ENCODE measurements at regions not wholly inside any gene's neighbourhood (a gene's known extent, or its start where the extent isn't known, plus 50 kb on each side); places are given as distances from the start of the nearest gene placed in this dataset.

DNA sequence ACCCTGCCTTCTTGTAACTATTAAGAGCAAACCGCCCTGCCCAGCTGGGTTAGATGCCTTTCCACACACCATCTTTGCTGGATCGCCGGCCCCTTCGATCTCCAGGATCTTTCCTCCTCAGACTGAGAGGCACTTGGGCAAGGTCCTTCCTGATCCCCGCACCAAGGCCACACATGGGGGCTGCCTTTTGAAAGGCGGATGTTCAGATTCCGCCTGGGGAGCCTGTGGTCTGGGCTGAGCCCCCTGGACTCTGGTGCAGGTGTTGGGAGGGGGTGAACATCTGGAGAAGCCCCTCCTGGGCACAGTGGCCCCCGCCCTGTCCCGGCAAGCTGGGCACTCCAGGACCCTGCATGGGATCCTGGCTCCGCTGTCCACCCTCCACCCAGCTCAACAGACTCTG is 135.4 kb upstream of the HDAC4 start:
- DNase-seq (ENCODE audit: low read depth) = no peak

DNA sequence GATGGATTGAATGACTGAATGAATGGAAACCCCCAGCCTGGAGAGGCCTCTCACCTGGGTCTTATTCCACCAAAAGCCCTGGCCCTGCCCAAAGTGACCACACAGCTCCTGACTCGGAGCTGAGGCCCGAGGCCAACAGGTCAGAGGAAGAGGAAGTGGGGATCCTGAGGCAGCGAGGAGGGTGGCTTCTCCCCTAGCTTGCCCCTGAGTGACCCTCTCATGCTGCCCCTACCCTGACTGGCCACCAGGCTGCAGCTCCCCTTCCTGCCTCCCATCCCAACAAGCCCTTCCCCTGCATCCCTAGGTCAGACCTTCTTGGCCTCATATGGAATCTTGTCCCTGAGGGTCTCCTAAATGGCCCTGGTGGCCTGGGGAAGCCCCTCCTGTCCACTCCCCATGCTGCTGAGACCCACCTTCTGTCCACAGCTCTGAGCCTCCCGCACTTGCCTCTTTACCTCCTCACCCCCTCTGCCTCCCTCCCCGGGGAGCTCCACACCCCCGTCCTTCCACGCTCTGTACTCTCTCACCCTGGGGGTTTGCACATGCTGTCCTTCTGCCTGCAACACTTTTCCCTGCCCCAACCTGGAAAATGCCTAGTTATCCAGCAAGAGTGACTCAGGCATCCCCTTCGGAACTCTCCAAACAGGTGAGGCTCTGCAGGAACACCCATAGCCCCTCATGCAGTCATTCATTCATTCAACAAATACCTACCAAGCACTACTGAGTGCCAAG is 134.8 kb upstream of the HDAC4 start:
- no peak for DNase-seq (ENCODE audit: low read depth)

DNA sequence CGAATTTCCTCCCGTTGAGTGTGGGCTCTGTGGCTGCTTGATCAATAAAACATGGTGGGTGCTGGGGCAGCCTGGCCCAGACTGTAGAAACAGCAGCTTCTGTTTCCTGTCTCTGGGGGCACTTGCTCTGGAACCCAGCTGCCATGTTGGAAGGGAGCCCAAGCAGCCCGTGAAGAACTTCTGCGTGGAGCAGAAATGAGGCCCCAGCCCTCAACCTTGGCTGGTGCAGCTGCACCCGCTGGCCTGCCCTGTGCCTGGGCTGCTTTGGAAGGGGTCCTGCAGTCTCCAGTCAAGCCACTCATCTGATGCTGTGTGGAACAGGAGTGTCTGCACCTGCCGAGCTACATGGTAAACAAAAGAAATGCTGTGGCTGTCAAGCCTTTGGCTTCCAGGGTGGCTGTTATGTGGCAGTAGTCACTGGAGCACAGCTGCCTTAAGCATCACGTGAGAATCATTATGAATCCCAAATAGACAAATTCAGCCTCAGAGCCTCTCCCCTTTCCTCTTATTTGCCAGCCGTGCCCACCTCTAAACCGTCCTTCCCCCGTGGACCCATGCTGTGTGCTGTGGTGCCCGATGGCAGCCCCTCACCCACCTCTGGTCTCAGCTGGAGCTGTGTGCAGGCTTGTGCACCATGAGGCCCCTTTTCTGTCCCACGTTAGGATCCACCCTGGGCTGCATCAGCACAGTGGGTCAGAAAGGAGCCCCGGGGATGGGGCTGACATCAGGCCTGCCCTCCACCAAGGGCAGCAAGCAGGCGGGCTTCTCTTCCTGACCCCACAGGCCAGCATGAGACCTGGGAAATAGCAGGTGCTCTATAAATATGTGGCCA is 134.0 kb upstream of the HDAC4 start:
- no peak for DNase-seq (ENCODE audit: low read depth)

DNA sequence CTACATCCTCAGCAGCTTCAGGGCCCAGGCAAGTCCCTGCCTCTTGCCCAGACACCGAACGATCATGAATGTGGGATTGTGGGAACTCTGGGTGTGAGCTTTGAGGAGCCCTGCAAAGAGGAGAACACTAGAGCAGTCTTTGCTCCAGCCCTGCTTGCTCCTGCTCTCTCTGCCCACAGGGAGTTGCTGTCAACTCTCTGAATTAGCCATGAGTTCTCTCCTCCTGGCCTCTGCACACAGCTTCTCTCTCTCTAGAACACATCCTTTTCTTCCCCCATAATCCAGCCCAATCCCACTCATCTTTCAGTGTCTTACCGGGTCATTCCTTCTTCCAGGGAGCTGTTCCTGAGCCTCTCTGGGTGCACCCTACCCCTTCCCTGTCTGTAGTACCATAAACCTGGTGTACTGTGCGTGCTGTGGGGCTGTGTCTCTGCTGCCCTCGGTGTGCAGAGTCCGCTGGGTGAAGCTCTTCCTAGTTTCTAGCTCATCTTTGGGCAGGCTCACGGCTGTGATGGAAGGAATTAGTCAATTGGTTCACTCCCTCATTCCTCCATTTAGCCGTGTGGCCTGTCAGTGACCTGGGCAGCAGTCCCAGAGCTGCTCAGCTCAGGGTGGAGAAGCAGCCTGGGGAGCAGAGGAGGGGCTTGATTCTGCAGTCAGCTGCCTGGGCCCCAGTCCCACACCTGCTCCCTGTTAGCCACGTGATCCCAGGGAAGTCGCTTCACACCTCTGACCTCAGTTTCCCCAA is 132.9 kb upstream of the HDAC4 start:
- no peak for DNase-seq (ENCODE audit: low read depth)

DNA sequence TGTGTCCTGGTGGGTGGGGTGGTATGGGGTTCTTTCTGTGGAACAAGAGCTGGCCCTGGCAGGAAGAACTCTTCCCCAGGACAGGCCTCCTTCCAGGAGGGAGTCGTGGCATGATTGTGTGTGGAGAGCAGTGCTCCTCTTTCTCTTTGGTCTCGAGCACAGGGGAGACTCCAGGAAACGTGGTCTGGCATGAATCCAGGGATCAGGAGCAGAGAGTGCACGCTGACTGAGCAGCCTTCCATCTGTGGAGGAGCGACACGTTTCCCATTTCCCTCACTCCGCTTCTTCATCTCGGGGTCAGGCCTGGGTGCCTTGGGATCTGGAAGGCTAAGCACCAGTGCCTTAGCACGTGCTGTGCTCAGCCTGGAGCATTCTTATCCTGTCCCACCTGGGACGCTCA is 132.0 kb upstream of the HDAC4 start:
- no peak for DNase-seq (ENCODE audit: low read depth)

DNA sequence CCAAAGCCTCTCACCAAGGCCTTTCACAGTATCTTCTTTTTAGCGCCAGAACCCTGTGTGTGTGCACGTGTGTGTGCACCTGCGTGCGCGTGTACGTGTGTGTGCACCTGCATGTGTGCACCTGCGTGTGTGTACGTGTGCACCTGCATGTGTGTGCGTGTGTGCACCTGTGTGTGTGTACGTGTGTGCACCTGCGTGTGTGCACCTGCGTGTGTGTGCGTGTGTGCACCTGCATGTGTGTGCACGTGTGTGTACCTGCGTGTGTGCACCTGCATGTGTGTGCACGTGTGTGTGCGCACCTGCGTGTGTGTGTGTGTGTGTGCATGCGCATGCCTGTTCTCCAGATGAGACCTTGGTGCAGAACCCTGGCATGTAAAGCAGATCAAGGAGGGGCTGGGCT is 131.4 kb upstream of the HDAC4 start:
- no peak for DNase-seq (ENCODE audit: low read depth)

DNA sequence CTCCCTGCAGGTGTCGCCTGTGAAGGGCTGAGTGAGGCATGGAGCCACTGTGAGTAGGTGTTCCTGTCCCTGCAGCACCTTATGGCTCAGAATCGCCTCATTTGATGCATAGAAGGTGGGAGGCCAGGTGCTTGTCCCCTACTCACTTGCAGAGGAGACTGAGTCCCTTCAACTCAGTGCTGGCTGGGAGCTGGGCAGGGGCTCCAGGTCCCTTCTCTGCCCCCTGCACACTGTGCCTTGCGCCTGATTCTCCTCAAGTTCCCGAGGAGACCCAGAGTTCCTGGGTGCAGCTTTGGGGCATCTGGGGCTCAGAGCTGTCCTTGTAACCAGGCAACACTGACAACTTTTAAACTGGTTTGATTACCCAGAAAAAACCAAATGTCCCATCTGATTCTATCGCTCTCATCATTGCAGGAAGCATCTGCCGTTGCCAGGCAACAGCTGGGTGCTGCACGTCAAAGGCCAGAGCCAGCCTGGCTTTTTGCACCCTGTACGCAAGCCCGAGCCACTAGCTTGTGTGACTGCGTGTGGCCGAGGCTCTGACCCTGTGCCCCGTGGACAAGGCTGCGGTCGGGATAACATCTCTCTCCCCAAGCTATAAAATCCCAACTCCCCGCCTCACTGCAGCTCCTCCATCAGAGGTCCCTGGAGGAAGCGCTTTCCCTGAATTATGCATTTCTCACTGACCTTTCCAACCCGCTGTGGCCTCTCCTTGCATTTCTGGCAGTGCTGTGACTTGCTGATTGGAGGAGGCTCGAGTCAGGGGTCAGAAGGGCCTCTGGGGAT is 130.8 kb upstream of the HDAC4 start:
- no peak for DNase-seq (ENCODE audit: low read depth)

DNA sequence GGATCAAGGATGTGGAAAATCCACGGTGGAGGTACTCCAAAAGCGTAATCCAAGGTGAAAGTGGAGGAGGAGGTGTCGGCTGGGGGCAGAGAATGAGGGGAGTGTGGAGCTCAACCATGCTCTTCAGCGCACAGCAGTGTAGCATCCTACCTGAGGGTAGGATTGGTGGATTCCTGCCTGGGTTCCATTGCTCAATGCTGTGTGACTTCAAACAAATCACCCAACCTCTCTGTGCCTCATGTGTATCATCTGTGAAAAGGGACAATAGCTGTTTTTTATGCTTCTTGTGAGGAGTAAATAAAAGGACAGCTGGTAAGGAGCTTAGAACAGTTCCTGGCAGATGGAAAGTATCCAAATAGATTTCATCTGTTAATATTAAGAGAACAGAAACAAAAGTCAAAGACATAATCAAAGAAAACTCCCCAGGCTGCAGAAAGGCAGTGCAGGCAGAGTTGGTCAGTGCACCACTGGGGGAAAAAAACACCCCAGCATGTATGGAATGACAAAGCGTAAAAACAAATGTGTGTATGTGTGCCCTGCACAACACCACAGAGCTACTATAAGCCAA is 130.0 kb upstream of the HDAC4 start:
- no peak for DNase-seq (ENCODE audit: low read depth)

DNA sequence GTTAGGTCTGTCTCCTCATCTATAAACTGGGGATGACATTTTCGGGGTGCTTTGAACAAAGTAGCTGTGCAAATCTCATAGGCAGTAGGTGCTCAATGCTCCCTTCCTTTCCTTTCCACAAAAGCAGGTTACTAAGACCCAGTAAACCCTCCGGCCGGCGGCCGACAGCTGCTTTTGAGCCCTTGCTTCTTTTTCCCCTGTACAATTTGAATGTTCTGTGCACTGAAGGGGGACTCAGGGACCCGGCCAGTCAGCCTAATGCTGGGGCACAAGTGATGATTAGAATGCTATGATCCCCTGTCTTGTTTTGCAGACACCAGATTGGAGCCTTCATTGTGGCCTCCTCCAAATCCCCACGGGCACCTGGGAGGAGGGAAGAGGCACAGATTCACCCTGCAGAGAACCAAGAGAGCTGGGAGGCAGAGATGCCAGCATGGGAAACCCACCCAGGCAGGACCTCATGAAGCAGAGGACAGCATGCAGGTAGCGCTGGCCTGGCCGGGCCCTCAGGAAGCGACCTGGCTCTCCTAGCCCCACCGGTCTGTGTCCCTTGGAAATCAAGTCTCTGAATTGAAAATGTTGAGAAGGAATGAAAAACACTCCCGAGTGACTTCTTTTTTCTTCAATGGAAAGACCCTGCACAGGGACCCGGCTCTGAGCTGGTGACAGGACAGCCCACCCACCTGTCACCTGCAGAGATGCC is 128.6 kb upstream of the HDAC4 start:
- no peak for DNase-seq (ENCODE audit: low read depth)

DNA sequence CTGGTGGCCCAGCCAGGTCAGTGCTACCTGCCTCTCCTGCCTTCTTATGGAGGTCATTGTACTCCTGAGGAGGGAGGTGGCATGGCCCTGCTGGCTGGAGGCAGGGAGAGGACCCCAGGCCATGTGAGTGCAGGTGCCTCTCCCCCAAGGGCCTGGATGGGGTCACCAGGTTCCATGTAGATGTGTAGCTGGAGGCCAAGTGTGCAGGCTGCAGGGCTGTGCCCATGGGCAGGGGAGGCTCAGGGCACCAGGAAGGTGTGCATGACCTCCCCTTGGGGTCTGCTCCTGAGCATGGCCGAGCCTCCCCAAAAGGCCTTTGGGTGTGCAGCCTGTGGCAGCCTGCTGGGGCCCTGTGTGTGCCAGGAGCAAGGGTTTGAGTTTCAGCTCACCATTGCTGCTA is 128.1 kb upstream of the HDAC4 start:
- DNase-seq (ENCODE audit: low read depth) = no peak

DNA sequence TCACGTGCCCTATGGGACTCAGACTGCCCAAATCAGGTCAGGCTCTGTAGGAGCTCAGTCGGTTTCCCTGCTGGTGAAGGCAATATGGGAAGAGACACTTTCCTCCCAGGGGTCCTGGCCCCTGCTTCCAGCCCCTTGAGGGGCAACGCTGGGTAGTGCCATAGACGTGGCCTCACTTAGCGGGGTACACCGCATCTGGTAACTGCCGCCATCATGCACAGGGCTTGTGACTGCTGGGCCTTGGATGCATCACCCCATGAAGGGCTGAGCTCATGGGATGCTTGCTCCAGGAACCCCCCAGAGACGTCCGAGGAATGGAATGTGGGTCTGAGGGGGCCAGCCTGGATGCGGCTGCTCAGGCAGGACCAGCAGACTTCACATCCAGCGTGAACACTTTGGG is 127.3 kb upstream of the HDAC4 start:
- no peak for DNase-seq (ENCODE audit: low read depth)

DNA sequence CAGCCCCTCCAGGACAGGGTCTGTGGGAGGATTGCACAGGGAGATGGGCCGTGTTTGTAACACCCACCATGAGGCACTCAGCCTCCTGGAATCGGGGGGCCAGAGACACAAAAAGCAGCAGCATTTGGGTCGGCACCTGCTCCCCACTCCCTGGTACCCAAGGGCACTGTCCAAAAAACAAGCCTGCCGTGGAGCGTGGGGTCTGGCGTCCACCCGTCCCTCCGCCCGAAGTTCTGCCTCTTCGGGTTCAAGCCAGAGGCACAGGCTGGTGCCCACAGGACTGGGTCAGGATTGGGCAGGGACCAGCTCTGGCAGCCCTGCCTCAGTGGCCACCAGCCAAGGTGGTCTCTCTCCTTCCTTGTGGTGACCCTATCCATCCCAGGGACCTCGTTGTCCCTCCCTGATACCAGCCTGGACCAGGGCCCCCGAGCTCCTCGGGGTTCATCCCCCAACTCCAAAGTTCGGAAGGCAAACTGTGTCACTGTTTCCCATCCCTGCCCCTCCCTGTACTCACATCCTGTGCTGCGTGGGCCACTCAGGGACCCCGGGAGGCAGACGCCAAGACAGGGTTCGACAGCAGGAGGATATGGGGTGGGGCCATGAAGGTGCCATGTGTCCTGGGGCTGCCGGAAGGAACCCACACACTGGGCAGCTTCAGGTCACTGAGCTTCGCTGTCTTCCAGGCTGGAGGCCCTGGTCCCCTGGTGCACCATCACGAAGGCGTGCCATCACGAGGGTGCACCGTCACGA is 126.0 kb upstream of the HDAC4 start:
- DNase-seq (ENCODE audit: low read depth) = no peak

DNA sequence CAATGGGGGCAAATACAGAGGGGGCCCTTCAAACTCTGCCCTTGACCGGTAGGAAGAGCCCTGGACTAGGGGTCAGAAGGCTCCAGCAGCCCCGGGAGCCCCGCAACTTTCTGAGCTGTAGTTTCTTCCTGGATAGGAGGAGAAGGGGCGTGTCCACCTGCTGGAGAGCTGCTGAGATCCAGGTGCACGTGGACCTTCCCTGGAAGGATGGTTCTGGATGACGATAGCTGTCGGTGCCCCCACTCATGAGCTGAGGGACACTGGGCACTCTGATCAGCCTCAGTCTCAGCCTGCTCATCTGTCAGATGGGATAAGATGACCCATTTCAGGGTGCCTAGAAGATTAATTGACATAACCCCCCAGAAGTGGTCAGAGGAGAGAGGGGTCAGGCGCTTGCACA is 125.2 kb upstream of the HDAC4 start:
- DNase-seq (ENCODE audit: low read depth) = no peak

DNA sequence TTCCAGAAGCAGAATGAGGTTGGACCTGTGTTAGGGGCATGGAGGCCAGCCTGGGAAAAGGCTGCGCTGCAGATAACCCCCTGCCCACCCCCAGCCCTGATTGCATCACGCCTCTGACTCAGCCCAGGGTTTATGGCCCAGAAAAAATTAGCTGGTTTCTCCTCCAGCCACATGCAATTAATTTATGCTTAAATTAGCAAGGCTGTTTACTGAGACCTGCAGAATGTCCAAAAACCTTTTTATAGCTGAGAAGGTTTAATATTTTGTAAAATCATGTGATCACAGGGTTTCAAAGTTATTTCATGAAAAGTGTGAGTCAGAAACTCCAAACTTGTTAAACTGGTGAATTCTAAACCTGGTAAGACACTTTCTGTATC is 123.1 kb upstream of the HDAC4 start:
- DNase-seq (ENCODE audit: low read depth) = no peak

DNA sequence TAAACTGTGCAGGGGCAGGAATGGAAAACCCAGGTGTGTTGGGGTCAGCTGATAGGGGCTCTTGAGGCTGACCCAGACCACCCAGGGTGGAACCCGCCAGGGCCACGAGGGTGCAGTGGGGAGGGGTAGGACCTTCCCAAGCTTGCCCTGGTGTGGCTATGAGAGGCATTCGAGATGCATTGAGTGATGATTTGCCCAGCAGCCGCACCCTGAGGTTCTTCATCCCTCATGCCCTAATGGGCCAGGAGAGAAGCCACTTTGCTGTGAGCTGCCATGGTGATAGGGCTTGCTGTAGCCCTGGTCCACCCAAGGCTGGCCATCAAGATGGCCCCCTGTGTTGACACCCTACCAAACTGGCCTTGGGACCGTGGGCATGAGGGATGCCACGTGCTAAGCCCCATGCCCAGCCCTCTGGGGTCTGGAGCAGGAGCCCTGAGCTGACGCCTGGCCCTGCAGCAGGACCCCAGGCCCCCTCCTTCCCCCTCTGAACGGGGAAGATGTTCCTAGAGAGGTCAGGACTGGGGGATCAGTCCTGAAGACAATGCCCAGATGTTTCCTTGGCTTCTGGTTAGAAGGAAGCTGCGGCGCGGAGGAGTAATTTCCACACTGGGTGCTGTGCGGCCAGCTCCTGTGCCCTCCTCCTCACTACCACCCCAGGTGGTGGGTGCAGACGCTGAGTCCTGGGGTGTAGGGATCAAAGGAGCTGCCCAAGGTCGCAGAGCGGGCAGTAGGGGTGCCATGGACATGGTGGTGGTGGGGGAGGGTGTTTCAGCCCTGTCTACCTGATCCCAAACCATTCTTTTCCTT is 122.5 kb upstream of the HDAC4 start:
- DNase-seq (ENCODE audit: low read depth) = no peak

DNA sequence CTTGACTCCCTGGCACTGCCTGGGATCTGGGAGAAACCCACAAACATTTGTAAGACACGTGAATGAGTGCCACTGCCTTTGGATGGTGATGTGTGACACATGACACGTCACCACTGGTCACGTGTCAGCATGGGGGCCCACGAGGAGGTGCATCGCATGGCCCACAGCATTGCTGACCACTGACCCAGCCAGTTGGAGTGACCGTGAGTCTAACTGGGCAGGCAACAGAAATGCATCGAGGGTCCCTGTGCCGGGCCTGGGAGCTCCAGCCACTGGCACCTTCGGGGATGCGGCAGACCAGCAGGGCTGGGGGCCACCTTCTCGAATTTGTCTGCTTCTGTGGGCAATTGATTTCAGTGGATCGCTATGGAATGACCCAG is 121.9 kb upstream of the HDAC4 start:
- DNase-seq (ENCODE audit: low read depth) = no peak

DNA sequence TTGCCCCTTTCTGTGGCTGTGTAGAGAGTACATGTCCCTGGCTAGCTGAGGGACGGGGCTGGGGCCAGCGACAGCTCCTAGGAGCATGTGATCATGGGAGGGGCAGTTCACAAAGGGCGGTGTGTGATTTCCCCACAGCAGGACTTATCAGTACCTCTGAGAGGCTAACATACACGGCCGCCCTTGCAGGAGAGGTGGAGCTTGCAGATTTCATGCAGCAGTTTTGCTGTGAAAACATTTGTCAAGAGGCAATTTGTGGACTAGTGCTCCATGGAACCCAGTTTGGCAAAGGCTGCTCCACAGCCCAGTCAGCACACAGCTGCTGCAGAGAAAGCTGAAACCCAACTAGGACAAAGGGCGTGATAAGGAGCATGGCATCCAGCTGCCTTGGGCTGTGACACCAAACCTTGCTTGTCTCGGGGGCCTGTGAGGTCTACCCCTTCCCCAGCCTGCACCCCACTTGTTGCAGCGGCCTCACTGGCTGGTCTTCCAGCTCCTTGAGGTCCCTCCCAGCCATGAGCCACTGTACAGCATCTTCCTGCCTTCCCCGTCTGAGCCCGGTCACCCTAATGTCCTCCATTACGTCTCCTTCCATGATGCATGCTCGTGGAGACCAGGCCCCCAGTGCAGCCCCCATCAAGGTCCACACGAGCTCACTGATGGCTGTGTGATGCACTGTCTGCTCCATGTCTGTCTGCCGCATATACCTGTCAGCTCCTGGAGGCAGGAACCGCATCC is 121.4 kb upstream of the HDAC4 start:
- DNase-seq (ENCODE audit: low read depth) = no peak

DNA sequence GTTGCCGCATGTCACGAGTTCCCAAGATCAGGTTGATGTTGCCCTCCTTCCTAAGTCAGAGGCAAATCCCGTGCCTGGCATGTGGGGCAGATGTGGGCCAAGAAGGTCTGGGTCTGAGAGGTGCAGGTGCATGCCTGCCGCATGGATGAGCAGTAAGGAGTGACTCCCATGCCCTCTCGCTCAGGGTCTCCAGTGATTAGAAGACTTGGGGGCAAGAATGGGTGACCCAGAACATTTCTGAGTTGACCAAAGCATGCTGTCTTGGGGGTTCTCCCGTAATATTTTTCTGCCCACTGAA is 120.6 kb upstream of the HDAC4 start:
- DNase-seq (ENCODE audit: low read depth) = no peak
